ENCODE measurements at regions not wholly inside any gene's neighbourhood (a gene's known extent, or its start where the extent isn't known, plus 50 kb on each side); places are given as distances from the start of the nearest gene placed in this dataset.

DNA sequence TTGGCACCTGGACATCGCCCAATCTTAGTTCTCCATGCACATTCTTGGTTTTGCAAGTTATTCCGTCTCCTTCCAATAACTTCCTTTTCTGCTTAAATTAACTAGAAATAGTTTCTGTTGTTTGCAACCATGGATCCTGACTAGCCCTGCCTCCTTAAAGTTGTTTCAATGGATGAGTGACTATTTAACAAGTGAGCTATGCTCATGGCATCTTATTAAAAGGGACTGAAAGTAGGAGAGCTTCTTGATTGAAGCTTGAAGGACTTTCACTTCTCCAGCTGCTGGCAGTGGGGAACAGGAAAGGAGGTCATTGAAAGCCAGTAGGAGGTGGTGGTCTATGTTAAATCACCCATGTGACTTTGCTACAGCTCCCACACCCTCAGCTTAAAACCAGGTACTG lies 466.8 kb downstream of the ARHGEF28 start:
- DNase-seq (ENCODE audit: insufficient read length) = no peak
- FAIRE-seq = no peak
- no peak for TF ChIP-seq POLR2A (IDR thresholded peaks at IDR 0.05; ENCODE audit: low read depth, low read length)
- no peak for TF ChIP-seq TAF1 (IDR thresholded peaks at IDR 0.05; ENCODE audit: borderline replicate concordance, low read depth, low read length)
- TF ChIP-seq POLR2AphosphoS5 (IDR thresholded peaks at IDR 0.05; ENCODE audit: low read depth, low read length) = no peak

DNA sequence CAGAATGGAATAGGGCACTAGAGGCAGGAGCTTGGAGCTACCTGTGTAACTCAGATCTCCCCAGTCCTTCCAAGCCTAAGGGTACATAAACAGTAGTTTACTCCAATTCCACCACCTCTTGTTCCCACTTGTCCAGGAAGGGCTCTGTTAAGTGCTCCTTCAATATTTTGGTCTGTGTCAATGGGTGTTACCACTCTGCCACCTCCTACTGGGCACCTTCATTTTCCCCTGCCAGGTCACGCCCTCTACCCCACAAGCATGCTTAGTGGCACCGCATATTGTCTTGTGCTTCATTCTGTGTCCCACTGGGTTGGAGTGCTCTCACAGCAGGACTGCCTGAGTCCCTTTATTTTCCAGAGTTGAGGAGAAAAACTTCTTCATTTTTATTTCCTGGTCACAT lies 459.8 kb downstream of the ARHGEF28 start:
- TF ChIP-seq TAF1 (IDR thresholded peaks at IDR 0.05; ENCODE audit: borderline replicate concordance, low read depth, low read length) (no peak), POLR2AphosphoS5 (IDR thresholded peaks at IDR 0.05; ENCODE audit: low read depth, low read length) (no peak), POLR2A (IDR thresholded peaks at IDR 0.05; ENCODE audit: low read depth, low read length) (no peak)
- FAIRE-seq = no peak
- DNase-seq (ENCODE audit: insufficient read length) = no peak

DNA sequence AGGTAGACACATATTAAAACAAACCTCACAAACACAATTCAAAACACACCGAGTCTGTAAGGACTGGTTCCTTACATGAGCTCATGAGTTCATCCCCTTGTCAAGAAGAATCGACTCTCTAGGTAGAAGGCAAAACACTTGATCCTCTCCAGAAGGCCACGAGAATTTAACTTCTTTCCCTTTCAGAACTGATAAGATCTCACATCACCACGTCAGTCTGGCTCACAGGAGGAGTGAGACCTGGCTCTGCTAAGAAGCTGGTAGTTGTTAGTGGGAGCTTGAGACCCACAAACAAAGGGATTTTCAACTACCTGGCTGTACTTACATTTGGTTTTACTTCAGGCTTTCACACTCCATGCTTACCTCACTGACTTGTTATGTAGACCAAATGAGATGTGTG lies 459.2 kb downstream of the ARHGEF28 start:
- DNase-seq (ENCODE audit: insufficient read length) (no peak), FAIRE-seq (peak; percentile 73)
- TF ChIP-seq POLR2AphosphoS5 (IDR thresholded peaks at IDR 0.05; ENCODE audit: low read depth, low read length) (no peak), POLR2A (IDR thresholded peaks at IDR 0.05; ENCODE audit: low read depth, low read length) (no peak)

DNA sequence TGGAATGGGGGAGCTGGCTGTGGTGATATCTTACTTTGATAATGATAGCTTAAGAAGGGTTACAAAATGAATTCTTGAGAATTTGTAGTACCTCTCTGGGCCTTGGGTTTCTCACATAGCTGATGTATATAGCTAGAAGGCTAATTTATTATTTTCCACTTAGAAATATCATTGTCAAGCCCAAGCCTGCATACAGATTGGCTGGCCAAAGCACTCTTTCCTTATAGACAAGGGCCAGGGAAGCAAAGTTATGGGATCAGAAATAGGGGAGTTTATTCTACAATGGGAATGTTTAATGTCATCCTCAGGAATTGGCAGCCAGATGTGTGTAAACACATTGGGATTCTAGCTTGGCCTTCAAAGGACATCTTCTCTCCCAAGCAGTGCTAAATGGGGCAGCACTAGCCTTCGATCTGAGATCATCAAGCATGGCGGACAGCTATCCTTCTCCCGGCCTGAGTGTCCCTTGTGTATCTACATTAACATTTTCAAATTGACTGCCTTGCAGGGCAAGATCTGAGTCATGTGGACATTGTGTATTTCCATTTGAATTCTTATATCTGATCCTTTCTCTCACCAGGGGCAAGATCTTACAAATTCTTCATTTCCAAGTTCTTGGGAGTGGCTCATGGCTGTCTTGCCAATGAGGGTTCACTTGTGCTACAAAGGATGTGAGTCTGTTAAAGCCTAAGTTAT lies 457.2 kb downstream of the ARHGEF28 start:
- DNase-seq (ENCODE audit: insufficient read length) (no peak), FAIRE-seq (no peak)

DNA sequence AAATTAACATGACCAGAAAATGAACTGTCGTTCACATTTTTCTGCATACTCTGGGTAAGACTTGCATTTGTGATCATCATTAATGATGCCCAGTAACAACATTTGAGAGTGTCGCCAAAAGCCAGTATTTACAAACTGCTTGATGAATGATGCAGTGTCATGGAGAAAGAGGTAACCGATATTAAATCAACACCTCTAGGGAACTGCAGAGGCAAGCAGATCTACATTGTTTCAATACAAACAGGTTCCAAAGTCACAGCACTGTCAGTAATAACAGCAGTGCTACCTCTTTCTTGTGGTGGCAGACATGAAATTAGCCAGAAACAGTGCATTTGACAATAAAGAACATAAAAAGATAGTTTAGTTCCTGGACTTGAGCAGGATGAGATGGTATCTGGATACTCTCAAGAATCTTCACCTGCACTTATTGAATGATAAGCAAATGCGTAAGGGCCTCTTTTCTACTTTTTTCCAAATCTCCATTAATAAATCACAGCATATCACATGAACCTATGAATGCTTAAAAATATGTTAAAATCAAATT lies 456.6 kb downstream of the ARHGEF28 start:
- no peak for TF ChIP-seq POLR2AphosphoS5 (IDR thresholded peaks at IDR 0.05; ENCODE audit: low read depth, low read length)
- no peak for TF ChIP-seq POLR2A (IDR thresholded peaks at IDR 0.05; ENCODE audit: low read depth, low read length)
- TF ChIP-seq TAF1 (IDR thresholded peaks at IDR 0.05; ENCODE audit: borderline replicate concordance, low read depth, low read length) = no peak
- FAIRE-seq = peak; percentile 44

More for the DNA sequence above, 457.2 kb downstream of the ARHGEF28 start:
- no peak for TF ChIP-seq POLR2A (IDR thresholded peaks at IDR 0.05; ENCODE audit: low read depth, low read length)
- no peak for TF ChIP-seq POLR2AphosphoS5 (IDR thresholded peaks at IDR 0.05; ENCODE audit: low read depth, low read length)
- no peak for TF ChIP-seq TAF1 (IDR thresholded peaks at IDR 0.05; ENCODE audit: borderline replicate concordance, low read depth, low read length)

DNA sequence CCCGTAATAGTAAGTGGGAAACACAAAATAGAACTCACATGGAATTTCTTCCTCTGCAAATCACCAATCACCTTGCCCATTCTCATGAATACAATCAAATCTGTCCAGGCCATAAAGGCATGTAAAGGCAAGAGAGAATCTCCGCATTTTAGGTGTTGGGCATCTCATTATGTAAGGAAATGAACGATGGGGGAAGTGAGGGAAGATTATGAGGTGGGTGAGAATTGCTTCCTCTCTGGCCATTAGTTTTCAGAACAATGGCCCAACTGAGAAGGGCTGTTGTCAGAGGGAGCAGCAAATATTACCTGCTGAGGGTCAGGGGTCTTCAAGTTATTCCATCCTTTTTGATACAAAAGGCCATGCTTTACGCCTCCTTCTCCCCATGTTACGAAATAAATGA lies 455.1 kb downstream of the ARHGEF28 start:
- FAIRE-seq = no peak
- no peak for DNase-seq (ENCODE audit: insufficient read length)
- TF ChIP-seq POLR2A (IDR thresholded peaks at IDR 0.05; ENCODE audit: low read depth, low read length) = no peak
- TF ChIP-seq POLR2AphosphoS5 (IDR thresholded peaks at IDR 0.05; ENCODE audit: low read depth, low read length) = no peak
- TF ChIP-seq TAF1 (IDR thresholded peaks at IDR 0.05; ENCODE audit: borderline replicate concordance, low read depth, low read length) = no peak

More for the DNA sequence above, 456.6 kb downstream of the ARHGEF28 start:
- no peak for DNase-seq (ENCODE audit: insufficient read length)

DNA sequence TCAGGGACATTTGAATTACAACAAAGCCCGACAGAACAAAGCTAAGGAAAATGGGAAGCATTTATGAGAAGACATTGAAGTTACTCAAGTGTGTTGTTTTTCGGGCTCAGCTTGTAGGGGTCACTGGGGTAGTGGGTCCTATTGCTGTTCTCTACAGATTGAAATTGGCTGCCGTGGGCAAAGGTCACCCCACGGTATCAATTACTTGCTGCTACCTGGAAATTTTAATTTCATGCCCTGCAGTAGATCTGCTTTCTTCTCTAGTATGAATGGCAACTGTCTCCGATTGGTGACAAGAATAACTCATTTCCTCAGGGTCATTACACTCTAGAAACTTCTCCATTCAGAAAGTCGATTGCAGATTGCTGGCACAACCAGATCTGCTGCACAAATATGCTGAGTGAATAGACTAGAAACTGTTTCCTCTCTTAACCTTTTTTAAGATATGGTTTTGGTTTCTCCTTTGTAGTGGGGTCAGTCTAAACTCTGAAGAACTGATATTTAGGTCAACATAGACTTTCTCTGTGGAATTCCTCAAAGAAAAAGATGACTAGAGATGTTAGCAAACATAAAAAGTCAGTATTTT lies 454.1 kb downstream of the ARHGEF28 start:
- TF ChIP-seq TAF1 (IDR thresholded peaks at IDR 0.05; ENCODE audit: borderline replicate concordance, low read depth, low read length) (no peak), POLR2AphosphoS5 (IDR thresholded peaks at IDR 0.05; ENCODE audit: low read depth, low read length) (no peak), POLR2A (IDR thresholded peaks at IDR 0.05; ENCODE audit: low read depth, low read length) (no peak)
- peak; percentile 74 for FAIRE-seq
- DNase-seq (ENCODE audit: insufficient read length) = no peak

DNA sequence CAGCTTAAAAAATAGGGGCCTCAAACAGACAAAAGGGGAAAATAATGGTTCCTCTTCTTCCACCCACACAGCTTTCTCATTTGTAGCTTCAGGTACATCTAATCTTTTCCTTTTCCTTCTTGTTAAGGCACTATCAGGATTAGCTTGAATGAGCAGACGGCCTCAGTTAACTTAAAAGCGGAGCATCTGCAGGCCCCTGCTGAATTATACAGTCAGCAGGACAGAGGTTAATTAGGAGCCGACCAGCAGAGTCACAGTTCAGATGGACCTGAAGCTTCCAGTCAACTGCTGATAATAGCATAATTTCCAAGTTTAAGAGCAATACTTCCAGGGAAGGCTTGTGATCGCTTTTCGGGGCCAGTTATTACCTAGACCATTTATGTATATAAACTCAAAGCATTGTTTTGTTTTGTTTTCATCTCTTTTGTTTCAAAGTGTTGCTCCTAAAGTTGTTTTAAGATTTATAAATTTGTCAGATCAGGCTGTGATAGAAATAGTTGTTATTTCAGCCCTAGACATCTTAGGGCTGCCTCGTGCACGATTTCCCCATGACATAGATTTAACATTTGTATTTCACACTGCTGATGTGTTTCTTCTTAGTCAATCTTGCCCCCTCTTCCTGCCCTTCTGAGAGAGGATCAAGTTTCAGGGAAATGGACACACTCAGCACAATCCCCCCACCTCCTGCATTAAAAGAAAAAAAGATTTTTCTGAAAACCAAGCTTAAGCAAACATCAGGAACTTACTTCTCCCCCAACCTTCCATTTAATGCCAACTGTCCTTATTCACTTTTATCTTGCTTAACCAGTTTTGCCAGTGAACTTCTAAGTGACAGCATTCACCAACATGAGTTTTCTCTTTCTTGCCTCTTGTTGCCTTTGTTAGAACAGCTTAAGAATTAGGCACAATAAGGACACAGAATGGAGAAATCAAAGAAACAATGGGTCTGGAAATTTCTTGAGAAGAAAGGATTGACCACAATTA lies 449.8 kb downstream of the ARHGEF28 start:
- no peak for FAIRE-seq
- TF ChIP-seq TAF1 (IDR thresholded peaks at IDR 0.05; ENCODE audit: borderline replicate concordance, low read depth, low read length) (no peak), POLR2AphosphoS5 (IDR thresholded peaks at IDR 0.05; ENCODE audit: low read depth, low read length) (no peak)
- DNase-seq (ENCODE audit: insufficient read length) = no peak

DNA sequence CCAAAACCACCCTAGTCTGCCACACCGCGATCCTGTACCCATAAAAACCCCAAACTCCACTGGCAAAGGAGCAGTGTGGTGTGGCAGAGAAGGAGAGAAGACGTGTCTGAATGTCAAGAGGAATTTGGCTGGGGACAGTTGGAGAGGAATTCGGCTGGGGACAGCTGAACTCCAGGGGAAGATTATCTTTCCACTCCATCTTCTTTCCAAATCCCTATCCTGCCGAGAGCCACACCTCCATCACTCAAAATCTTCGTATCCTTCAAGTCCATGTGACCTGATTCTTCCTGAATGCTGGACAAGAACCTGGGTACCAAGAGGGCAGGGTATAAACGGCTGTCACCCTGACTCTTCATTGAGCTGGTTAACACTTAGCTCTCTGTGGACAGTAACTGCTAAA lies 448.1 kb downstream of the ARHGEF28 start:
- DNase-seq (ENCODE audit: insufficient read length) (no peak), FAIRE-seq (no peak)
- TF ChIP-seq POLR2A (IDR thresholded peaks at IDR 0.05; ENCODE audit: low read depth, low read length) = no peak
- no peak for TF ChIP-seq POLR2AphosphoS5 (IDR thresholded peaks at IDR 0.05; ENCODE audit: low read depth, low read length)
- TF ChIP-seq TAF1 (IDR thresholded peaks at IDR 0.05; ENCODE audit: borderline replicate concordance, low read depth, low read length) = no peak

DNA sequence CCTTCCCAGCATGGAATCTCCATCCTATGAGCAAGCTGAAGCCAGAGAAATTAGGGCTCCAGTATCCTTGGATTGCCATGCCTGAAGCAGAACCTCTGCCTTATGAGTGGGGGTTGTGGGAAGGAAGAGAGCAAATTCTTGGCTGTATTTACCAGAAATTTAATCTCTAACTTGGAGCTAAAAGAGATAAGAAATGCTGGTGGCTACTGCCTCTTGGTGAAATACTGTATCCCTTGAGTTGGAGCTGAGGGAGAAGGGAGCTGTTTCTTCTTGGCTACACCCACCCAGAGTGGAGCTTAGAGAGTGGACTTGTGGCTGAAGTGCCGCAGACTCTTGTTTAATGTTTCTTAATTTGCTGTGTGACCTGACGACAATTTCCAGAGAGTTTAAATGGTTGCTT lies 447.3 kb downstream of the ARHGEF28 start:
- no peak for DNase-seq (ENCODE audit: insufficient read length)
- FAIRE-seq = no peak
- TF ChIP-seq TAF1 (IDR thresholded peaks at IDR 0.05; ENCODE audit: borderline replicate concordance, low read depth, low read length) = no peak
- TF ChIP-seq POLR2AphosphoS5 (IDR thresholded peaks at IDR 0.05; ENCODE audit: low read depth, low read length) = no peak
- no peak for TF ChIP-seq POLR2A (IDR thresholded peaks at IDR 0.05; ENCODE audit: low read depth, low read length)

DNA sequence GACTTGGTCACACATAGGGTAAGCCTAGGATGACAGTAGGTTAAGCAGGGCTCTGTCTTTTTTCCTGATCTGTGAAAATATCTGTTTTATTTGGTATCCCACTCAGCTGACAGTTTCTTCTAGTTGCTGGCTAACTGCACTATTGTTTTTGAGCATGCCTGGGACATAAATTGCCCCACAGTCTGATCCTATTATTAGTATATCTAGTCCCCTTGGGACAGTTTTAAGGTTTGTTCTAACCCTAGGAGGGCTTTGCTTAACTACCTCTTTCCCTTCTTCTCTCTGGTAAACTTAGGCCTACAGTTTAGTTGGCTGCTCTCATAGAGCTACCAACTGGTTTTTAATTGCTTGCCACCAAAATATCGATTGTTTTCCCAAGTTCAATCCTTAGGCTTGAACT lies 446.6 kb downstream of the ARHGEF28 start:
- DNase-seq (ENCODE audit: insufficient read length) (no peak), FAIRE-seq (no peak)
- TF ChIP-seq TAF1 (IDR thresholded peaks at IDR 0.05; ENCODE audit: borderline replicate concordance, low read depth, low read length) (no peak), POLR2AphosphoS5 (IDR thresholded peaks at IDR 0.05; ENCODE audit: low read depth, low read length) (no peak), POLR2A (IDR thresholded peaks at IDR 0.05; ENCODE audit: low read depth, low read length) (no peak)
